HCT116 (cell line): ENCODE measurements at regions not wholly inside any gene's neighbourhood (a gene's known extent, or its start where the extent isn't known, plus 50 kb on each side); places are given as distances from the start of the nearest gene placed in this dataset.

Experiments
- ATAC-seq: fragments of 200-7000 bp; cut with Tn5 transposase; 2 replicates; pipeline ENCODE4 v1.9.1; 2020; ENCODE audit warnings: mild to moderate bottlenecking, moderate library complexity
- BruUV-seq: library from RNA; stranded (reverse); fragments of 400-500 nt; replicated peaks from 2 replicates; lab custom pipeline; 2021; lab: Mats Ljungman, UMichigan
- CTCF ChIA-PET: fragments of 300-600 bp; sonication (Branson Sonifier 250); formaldehyde crosslinking; loops from one replicate; lab custom pipeline; 2021; ENCODE audit warnings: antibody characterized with exemption; lab: Charles Lee
- POLR2A ChIA-PET: fragments of 300-600, 350-600 bp; sonication (Branson Sonifier 250); formaldehyde crosslinking; loops from one replicate; lab custom pipeline; 2021; ENCODE audit warnings: antibody characterized with exemption; lab: Charles Lee
- RAD21 ChIA-PET, 2 experiments: fragments of 300-600 bp; sonication (Branson Sonifier 250); formaldehyde crosslinking; loops; one replicate each; lab custom pipeline; 2023; ENCODE audit warnings: low total read pairs in 2 of 2; ENCODE audit not compliant: uncharacterized antibody in 2 of 2, unreplicated experiment in 2 of 2, low non-redundant PET in 1 of 2; lab: Charles Lee
- DNase-seq: peaks from one replicate; pipeline ENCODE4 v3.0.0-alpha.2; 2010; ENCODE audit warnings: low read depth, low spot score
- H2AFZ ChIP-seq: fragments of 200-600 bp; shearing (Covaris generic), sonication (generic); 2 replicates; pipeline ENCODE4 v1.6.1; 2017; ENCODE audit warnings: low read depth, mixed run types, mixed read lengths, antibody characterized with exemption, low read length; ENCODE audit not compliant: poor library complexity, severe bottlenecking
- H3K27ac ChIP-seq: 2 replicates; pipeline ENCODE4 v1.5.1; 2012; ENCODE audit warnings: low read depth, low read length
- H3K27me3 ChIP-seq: fragments of 200-600 bp; sonication (generic); 2 replicates; pipeline ENCODE4 v1.6.1; 2016; ENCODE audit warnings: mixed run types, low read length, mixed read lengths; ENCODE audit not compliant: insufficient read depth
- H3K36me3 ChIP-seq, 2 experiments: fragments of 200-500 bp in 1 of 2; fragments of 200-600 bp in 1 of 2; sonication (Bioruptor generic) in 1 of 2; sonication (generic) in 1 of 2; 2 replicates each; pipeline versions ENCODE4 v1.5.1 to v1.6.1; 2014 to 2016; ENCODE audit warnings: low read length in 2 of 2, inconsistent platforms in 1 of 2, mixed read lengths in 1 of 2, mixed run types in 1 of 2; ENCODE audit not compliant: insufficient read depth in 2 of 2, control insufficient read depth in 1 of 2
- H3K4me1 ChIP-seq, 2 experiments: fragments of 200-600 bp in 1 of 2; sonication (generic) in 1 of 2; 2 replicates each; pipeline versions ENCODE4 v1.5.1 to v1.6.1; 2012 to 2017; ENCODE audit warnings: low read length in 2 of 2, inconsistent platforms in 1 of 2, mild to moderate bottlenecking in 1 of 2, mixed read lengths in 1 of 2, mixed run types in 1 of 2, moderate library complexity in 1 of 2; ENCODE audit not compliant: insufficient read depth in 2 of 2, control insufficient read depth in 1 of 2
- H3K4me2 ChIP-seq: fragments of 200-600 bp; sonication (generic); 2 replicates; pipeline ENCODE4 v1.6.1; 2017; ENCODE audit warnings: mixed run types, low read length, mixed read lengths
- H3K4me3 ChIP-seq, 2 experiments: fragments of 200-600 bp in 1 of 2; sonication (generic) in 1 of 2; replicated peaks in 1 of 2; 2 replicates each; pipeline ENCODE4 v1.5.1; 2011 to 2016; ENCODE audit warnings: low read length in 2 of 2, control low read depth in 1 of 2, low read depth in 1 of 2, mild to moderate bottlenecking in 1 of 2, mixed read lengths in 1 of 2, mixed run types in 1 of 2
- H3K79me2 ChIP-seq: fragments of 200-600 bp; sonication (generic); 2 replicates; pipeline ENCODE4 v1.6.1; 2017; ENCODE audit warnings: mild to moderate bottlenecking, mixed run types, low read length, moderate library complexity, mixed read lengths; ENCODE audit not compliant: insufficient read depth
- H3K9ac ChIP-seq: fragments of 200-600 bp; sonication (generic); 2 replicates; pipeline ENCODE4 v1.6.1; 2016; ENCODE audit warnings: low read length, mixed read lengths
- H3K9me2 ChIP-seq: fragments of 200-600 bp; sonication (generic), shearing (Covaris generic); 2 replicates; pipeline ENCODE4 v1.6.1; 2017; ENCODE audit warnings: mixed run types, mild to moderate bottlenecking, moderate library complexity; ENCODE audit not compliant: insufficient read depth
- H3K9me3 ChIP-seq, 2 experiments: fragments of 200-500 bp in 1 of 2; fragments of 200-600 bp in 1 of 2; sonication (Bioruptor generic) in 1 of 2; sonication (generic) in 1 of 2; 2 replicates each; pipeline ENCODE4 v1.6.1; 2014 to 2017; ENCODE audit warnings: low read length in 2 of 2, mixed read lengths in 2 of 2, inconsistent platforms in 1 of 2, low read depth in 1 of 2, mild to moderate bottlenecking in 1 of 2, mixed run types in 1 of 2, moderate library complexity in 1 of 2; ENCODE audit not compliant: control insufficient read depth in 1 of 2, insufficient read depth in 1 of 2
- H4K20me1 ChIP-seq: fragments of 200-600 bp; sonication (generic), shearing (Covaris generic); 2 replicates; pipeline ENCODE4 v1.6.1; 2017; ENCODE audit warnings: mixed run types, mild to moderate bottlenecking, moderate library complexity; ENCODE audit not compliant: insufficient read depth
- ELF1 ChIP-seq: IDR thresholded peaks from 2 replicates; pipeline ENCODE4 v1.6.1; 2012; ENCODE audit warnings: low read depth, borderline replicate concordance
- EZH2 ChIP-seq: fragments of 200-600 bp; sonication (generic); IDR thresholded peaks from 2 replicates; pipeline ENCODE4 v1.6.1; 2017; ENCODE audit warnings: antibody characterized with exemption, mixed run types
- EZH2phosphoT487 ChIP-seq: fragments of 200-600 bp; IDR thresholded peaks from 2 replicates; pipeline ENCODE4 v1.6.1; 2018; ENCODE audit warnings: antibody characterized with exemption, borderline replicate concordance
- FOSL1 ChIP-seq: IDR thresholded peaks from 2 replicates; pipeline ENCODE4 v1.6.1; 2012; ENCODE audit warnings: low read depth
- JUND ChIP-seq: IDR thresholded peaks from 2 replicates; pipeline ENCODE4 v1.6.1; 2012
- POLR2AphosphoS5 ChIP-seq: IDR thresholded peaks from 2 replicates; pipeline ENCODE4 v1.6.1; 2011; ENCODE audit warnings: mild to moderate bottlenecking, low read depth, low read length, moderate library complexity
- RAD21 ChIP-seq: IDR thresholded peaks from 2 replicates; pipeline ENCODE4 v1.6.1; 2012; ENCODE audit warnings: low read depth, mild to moderate bottlenecking
- REST ChIP-seq: IDR thresholded peaks from 2 replicates; pipeline ENCODE4 v1.6.1; 2012; ENCODE audit warnings: low read depth
- SRF ChIP-seq: IDR thresholded peaks from 2 replicates; pipeline ENCODE4 v1.6.1; 2012; ENCODE audit warnings: low read depth
- TCF7L2 ChIP-seq: IDR thresholded peaks from 2 replicates; pipeline ENCODE4 v1.7.0; 2011; ENCODE audit warnings: borderline replicate concordance, inconsistent platforms; ENCODE audit not compliant: insufficient read depth, insufficient read length; ENCODE audit errors: extremely low read depth
- ZBTB33 ChIP-seq: IDR thresholded peaks from 2 replicates; pipeline ENCODE4 v1.6.1; 2011; ENCODE audit warnings: mild to moderate bottlenecking, low read length, moderate library complexity; ENCODE audit not compliant: insufficient replicate concordance; ENCODE audit errors: extremely low read depth
- ZFX ChIP-seq: fragments of 450-650 bp; IDR thresholded peaks from 2 replicates; pipeline ENCODE4 v1.6.1; 2017
- intact Hi-C: fragments of 100-400 bp; cut with micrococcal nuclease; formaldehyde crosslinking; loops from 2 replicates; pipeline ENCODE4 v1.10.0; 2022

GRCh38 chr17:27066315-27066714 lies 227.6 kb upstream of the WSB1 start:
- no peak overlapping the region for H3K4me2 ChIP-seq
- no peaks in the 10 kb centered on the region for H3K27me3 ChIP-seq
- no peaks in the 10 kb centered on the region for H3K9me3 ChIP-seq
- no peak overlapping the region for H3K4me3 ChIP-seq
- H4K20me1 ChIP-seq, result no peaks in the 10 kb centered on the region
- H3K27ac ChIP-seq, result no peak overlapping the region
- H3K4me1 ChIP-seq, result no peaks in the 10 kb centered on the region
- DNase-seq, result no peak
- H3K79me2 ChIP-seq, result no peaks in the 10 kb centered on the region
- H3K36me3 ChIP-seq, result no peaks in the 10 kb centered on the region
- CTCF ChIA-PET, result no interaction called here
- intact Hi-C loops, result no loop called here
- TF ChIP-seq JUND (no peak), TCF7L2 (no peak), ZFX (no peak), POLR2AphosphoS5 (no peak), RAD21 (no peak), EZH2 (no peak), ZBTB33 (no peak), EZH2phosphoT487 (no peak), REST (no peak), SRF (no peak), ELF1 (no peak), FOSL1 (no peak)
- TF ChIP-seq, all 23 proteins: peak for 0
- RAD21 ChIA-PET, result no interaction called here
- POLR2A ChIA-PET, result no interaction called here
- H2AFZ ChIP-seq, result no peak overlapping the region
- H3K9me2 ChIP-seq, result no peaks in the 10 kb centered on the region
- no peak for ATAC-seq
- no peak overlapping the region for H3K9ac ChIP-seq
- BruUV-seq, result no TSS peak
